Lower lobe of right lung (tissue), 2 donors: ENCODE measurements at regions not wholly inside any gene's neighbourhood (a gene's known extent, or its start where the extent isn't known, plus 50 kb on each side); places are given as distances from the start of the nearest gene placed in this dataset.
A peak's percentile ranks its signal among the peaks of the same experiment; 100 is the strongest.

Experiments
- ATAC-seq, 2 donors: fragments of 200-7000 bp; cut with Tn5 transposase; one replicate each; pipeline ENCODE4 v1.9.1; 2020 to 2022; ENCODE audit warnings: mild to moderate bottlenecking in 2 of 2, moderate library complexity in 2 of 2
- DNase-seq: peaks from one replicate; pipeline ENCODE4 v3.0.0-alpha.2; 2020
- H3K27ac ChIP-seq: fragments of 200-600 bp; one replicate; pipeline ENCODE4 v1.8.0; 2022
- H3K27me3 ChIP-seq: fragments of 200-600 bp; one replicate; pipeline ENCODE4 v1.8.0; 2022; ENCODE audit warnings: low read depth
- H3K36me3 ChIP-seq: fragments of 200-600 bp; one replicate; pipeline ENCODE4 v1.8.0; 2022; ENCODE audit warnings: mild to moderate bottlenecking
- H3K4me1 ChIP-seq: fragments of 200-600 bp; one replicate; pipeline ENCODE4 v1.8.0; 2022
- H3K4me3 ChIP-seq: fragments of 200-600 bp; one replicate; pipeline ENCODE4 v1.8.0; 2022; ENCODE audit warnings: mild to moderate bottlenecking
- H3K9me3 ChIP-seq: fragments of 200-600 bp; one replicate; pipeline ENCODE4 v1.8.0; 2022
- intact Hi-C: fragments of 100-400 bp; cut with DNase I; formaldehyde crosslinking; loops from one replicate; pipeline ENCODE4 v1.11.0; 2022
- TF ChIP-seq, protein P1 (sequence below): fragments of 200-600 bp; IDR thresholded peaks from one replicate; pipeline ENCODE4 v1.8.0; 2022; ENCODE audit warnings: antibody characterized with exemption, mild to moderate bottlenecking
- donor health status: DM: no; HTN: yes; CAD: no; lungs with severe emphysema.

GRCh38 chr7:80563561-80564327 lies 51.9 kb upstream of the GNAT3 start:
- intact Hi-C loops = no loop called here
- ATAC-seq (peak in 1 of 2 donors; percentile 23), DNase-seq (no peak)

DNA sequence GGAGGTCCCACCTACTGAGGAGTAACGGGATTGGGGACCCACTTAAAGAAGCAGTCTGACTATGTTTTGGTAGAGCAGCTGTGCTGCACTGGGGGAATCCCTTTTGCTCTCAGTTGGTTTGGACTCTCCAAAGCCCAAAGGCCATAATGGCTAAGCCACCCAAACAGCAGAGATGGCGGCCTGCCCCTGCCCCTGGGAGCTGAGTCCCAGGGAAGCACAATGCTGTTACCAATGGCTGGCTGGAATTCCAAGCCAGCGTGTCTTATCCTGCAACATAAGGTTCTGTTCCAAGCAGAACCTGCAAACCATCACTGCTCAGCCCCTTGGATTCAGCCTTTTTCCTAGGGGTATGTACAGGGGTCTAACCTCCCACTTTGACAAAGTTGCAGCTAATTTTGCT lies 53.7 kb upstream of the GNAT3 start:
- no peak overlapping the region for H3K4me3 ChIP-seq
- no peak for ATAC-seq
- DNase-seq = no peak
- H3K36me3 ChIP-seq = no peaks in the 10 kb centered on the region
- TF ChIP-seq, protein P1, sequence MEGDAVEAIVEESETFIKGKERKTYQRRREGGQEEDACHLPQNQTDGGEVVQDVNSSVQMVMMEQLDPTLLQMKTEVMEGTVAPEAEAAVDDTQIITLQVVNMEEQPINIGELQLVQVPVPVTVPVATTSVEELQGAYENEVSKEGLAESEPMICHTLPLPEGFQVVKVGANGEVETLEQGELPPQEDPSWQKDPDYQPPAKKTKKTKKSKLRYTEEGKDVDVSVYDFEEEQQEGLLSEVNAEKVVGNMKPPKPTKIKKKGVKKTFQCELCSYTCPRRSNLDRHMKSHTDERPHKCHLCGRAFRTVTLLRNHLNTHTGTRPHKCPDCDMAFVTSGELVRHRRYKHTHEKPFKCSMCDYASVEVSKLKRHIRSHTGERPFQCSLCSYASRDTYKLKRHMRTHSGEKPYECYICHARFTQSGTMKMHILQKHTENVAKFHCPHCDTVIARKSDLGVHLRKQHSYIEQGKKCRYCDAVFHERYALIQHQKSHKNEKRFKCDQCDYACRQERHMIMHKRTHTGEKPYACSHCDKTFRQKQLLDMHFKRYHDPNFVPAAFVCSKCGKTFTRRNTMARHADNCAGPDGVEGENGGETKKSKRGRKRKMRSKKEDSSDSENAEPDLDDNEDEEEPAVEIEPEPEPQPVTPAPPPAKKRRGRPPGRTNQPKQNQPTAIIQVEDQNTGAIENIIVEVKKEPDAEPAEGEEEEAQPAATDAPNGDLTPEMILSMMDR = no peak
- no peak overlapping the region for H3K27ac ChIP-seq
- no peaks in the 10 kb centered on the region for H3K4me1 ChIP-seq
- peaks cover 16% of the 10 kb centered on the region for H3K9me3 ChIP-seq
- H3K27me3 ChIP-seq = no peaks in the 10 kb centered on the region
- intact Hi-C loops = no loop called here

More at GRCh38 chr7:80563561-80564327, 51.9 kb upstream of the GNAT3 start:
- no peaks in the 10 kb centered on the region for H3K36me3 ChIP-seq
- peaks cover 22% of the 10 kb centered on the region for H3K9me3 ChIP-seq
- H3K4me3 ChIP-seq = no peak overlapping the region
- TF ChIP-seq, protein P1 = no peak
- no peaks in the 10 kb centered on the region for H3K4me1 ChIP-seq
- H3K27me3 ChIP-seq = no peaks in the 10 kb centered on the region
- H3K27ac ChIP-seq = no peak overlapping the region

DNA sequence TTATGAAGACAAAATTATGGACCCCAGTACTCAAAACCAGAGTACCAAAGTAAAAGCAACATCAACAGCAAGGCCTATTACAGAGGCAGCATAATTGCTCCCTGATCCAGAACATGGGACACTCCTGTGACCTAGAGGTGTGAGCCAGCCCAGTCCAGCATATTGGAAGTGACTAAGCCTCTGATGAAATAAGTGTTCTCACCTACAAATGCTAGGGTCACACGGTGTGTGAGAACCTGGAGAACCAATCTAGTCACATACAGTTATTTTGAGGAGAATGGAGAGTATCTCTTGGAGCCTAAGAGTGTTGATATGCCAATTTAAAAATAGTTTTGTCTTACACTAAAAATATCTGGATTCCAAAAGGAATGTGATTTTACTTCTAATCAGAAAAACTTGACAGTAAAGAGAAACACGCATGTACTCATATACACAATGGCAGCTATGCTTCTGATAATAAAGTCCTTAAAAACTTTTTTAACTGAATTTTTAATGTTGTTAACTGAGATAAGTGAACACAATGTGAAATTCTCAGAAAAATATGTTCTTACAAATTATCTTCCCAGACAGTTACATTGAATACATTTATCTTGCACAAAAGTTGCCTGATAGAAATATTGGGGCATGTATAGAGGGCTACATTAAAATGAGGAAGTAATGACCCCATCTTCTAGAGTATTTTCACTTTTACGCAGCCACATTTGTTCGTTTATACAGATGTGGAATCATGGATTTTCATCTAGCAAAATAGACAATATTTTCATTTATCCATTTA lies 56.8 kb upstream of the CD36 start:
- TF ChIP-seq, protein P1 = no peak

GRCh38 chr7:80583901-80584300 lies 54.5 kb upstream of the CD36 start:
- no peak overlapping the region for H3K4me3 ChIP-seq
- no peak for DNase-seq
- no peak overlapping the region for H3K27ac ChIP-seq
- H3K9me3 ChIP-seq = no peaks in the 10 kb centered on the region
- H3K36me3 ChIP-seq = no peaks in the 10 kb centered on the region
- intact Hi-C loops = no loop called here
- no peaks in the 10 kb centered on the region for H3K27me3 ChIP-seq
- TF ChIP-seq, protein P1 = no peak
- H3K4me1 ChIP-seq = no peaks in the 10 kb centered on the region
- peak in 1 of 2 donors; percentile 33 for ATAC-seq

More for the DNA sequence above, 56.8 kb upstream of the CD36 start:
- DNase-seq (no peak), ATAC-seq (no peak)
- H3K9me3 ChIP-seq = no peaks in the 10 kb centered on the region
- no peak overlapping the region for H3K4me3 ChIP-seq
- H3K27me3 ChIP-seq = no peaks in the 10 kb centered on the region
- intact Hi-C loops = no loop called here
- no peaks in the 10 kb centered on the region for H3K36me3 ChIP-seq
- no peaks in the 10 kb centered on the region for H3K4me1 ChIP-seq
- no peak overlapping the region for H3K27ac ChIP-seq

DNA sequence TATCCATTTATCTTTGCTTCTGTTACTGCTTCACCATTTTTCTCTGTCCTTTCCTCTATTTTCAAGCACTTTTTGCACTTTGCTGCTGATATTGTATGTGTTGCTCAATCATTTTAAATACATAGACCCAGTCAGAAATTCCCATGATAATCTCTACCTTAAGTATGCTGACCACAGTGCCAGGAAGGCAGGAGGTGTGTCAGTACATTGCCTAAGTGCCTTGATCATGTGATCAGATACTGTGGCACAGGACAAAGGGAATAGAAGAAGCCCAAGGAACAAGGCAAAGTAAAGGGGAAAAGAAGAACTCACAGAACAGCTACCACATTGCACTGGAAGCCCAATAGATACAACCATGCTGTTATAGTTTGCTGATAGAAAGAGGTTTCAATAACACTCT lies 53.7 kb upstream of the CD36 start:
- ATAC-seq (peak; percentile 74 to 92), DNase-seq (no peak)
- H3K27ac ChIP-seq = no peak overlapping the region
- TF ChIP-seq, protein P1 = no peak
- intact Hi-C loops = no loop called here
- no peaks in the 10 kb centered on the region for H3K4me1 ChIP-seq
- no peaks in the 10 kb centered on the region for H3K27me3 ChIP-seq
- H3K36me3 ChIP-seq = no peaks in the 10 kb centered on the region
- no peak overlapping the region for H3K4me3 ChIP-seq
- H3K9me3 ChIP-seq = no peaks in the 10 kb centered on the region
